ENCODE measurements at regions not wholly inside any gene's neighbourhood (a gene's known extent, or its start where the extent isn't known, plus 50 kb on each side); places are given as distances from the start of the nearest gene placed in this dataset.

DNA sequence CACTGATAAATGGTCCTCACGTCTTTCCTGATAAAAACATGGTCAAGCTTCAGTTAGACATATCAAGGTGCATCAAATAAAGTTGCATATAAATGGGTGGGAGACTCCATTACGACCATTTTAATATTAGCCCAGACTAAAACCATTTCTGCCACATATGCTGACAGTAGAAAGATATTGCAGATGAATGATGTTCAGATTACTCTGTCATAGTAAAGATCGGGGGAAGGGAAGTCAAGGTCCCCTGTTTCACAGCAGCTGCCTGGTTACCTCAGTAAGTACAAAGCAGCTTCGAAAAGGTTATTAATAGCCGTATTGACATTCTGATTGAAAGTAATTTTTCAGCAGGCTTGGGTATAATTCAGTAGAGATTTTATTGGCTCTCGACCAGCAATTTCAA, 927.7 kb upstream of the CDH2 start:
- TF ChIP-seq POLR2AphosphoS5 (IDR thresholded peaks at IDR 0.05; ENCODE audit: low read depth) (no peak), CTCF (IDR thresholded peaks at IDR 0.05; ENCODE audit: insufficient read depth, low read length) (no peak)
